DOHH2 (cell line): ENCODE measurements at regions not wholly inside any gene's neighbourhood (a gene's known extent, or its start where the extent isn't known, plus 50 kb on each side); places are given as distances from the start of the nearest gene placed in this dataset.

ENCODE experiments used
- CTCF ChIP-seq: fragments of 200-600 bp; sonication (generic); IDR thresholded peaks from one replicate; pipeline ENCODE4 v1.5.1; 2014; ENCODE audit warnings: antibody characterized with exemption, mild to moderate bottlenecking, low read depth, low read length; ENCODE audit not compliant: poor library complexity, severe bottlenecking
- EZH2phosphoT487 ChIP-seq: fragments of 200-600 bp; sonication (generic); IDR thresholded peaks from 2 replicates; pipeline ENCODE4 v1.6.1; 2017; ENCODE audit warnings: borderline replicate concordance, mild to moderate bottlenecking, antibody characterized with exemption, low read length, moderate library complexity, mixed read lengths

GRCh38 chr12:39040275-39040674, 134.9 kb upstream of the CPNE8 start:
- no peak for TF ChIP-seq CTCF
- TF ChIP-seq EZH2phosphoT487 = no peak
